Activated CD4-positive, alpha-beta T cell treated with anti-CD3 and anti-CD28 coated beads, Interleukin-2, amount 10 ng/mL, durations not matched to agents 7 days and 5 days (primary cell): ENCODE measurements at regions not wholly inside any gene's neighbourhood (a gene's known extent, or its start where the extent isn't known, plus 50 kb on each side); places are given as distances from the start of the nearest gene placed in this dataset.

Experiments used
- CTCF ChIA-PET: fragments of 350-600 bp; sonication (Branson Sonifier 250); formaldehyde crosslinking; loops from one replicate; lab custom pipeline; 2021; ENCODE audit warnings: antibody characterized with exemption; lab: Charles Lee
- POLR2A ChIA-PET: fragments of 350-600 bp; sonication (Branson Sonifier 250); formaldehyde crosslinking; loops from one replicate; lab custom pipeline; 2021; ENCODE audit warnings: antibody characterized with exemption; lab: Charles Lee
- DNase-seq: peaks from one replicate; pipeline ENCODE4 v3.0.0-alpha.2; 2020
- H3K27ac Mint-ChIP-seq: one replicate; pipeline ENCODE4 v1.8.0; 2021; ENCODE audit warnings: mild to moderate bottlenecking, moderate library complexity, mixed read lengths
- H3K27me3 Mint-ChIP-seq: one replicate; pipeline ENCODE4 v1.8.0; 2021; ENCODE audit warnings: mixed read lengths
- H3K36me3 Mint-ChIP-seq: one replicate; pipeline ENCODE4 v1.8.0; 2021; ENCODE audit warnings: low read depth, mixed read lengths
- H3K4me1 Mint-ChIP-seq: one replicate; pipeline ENCODE4 v1.8.0; 2021; ENCODE audit warnings: mixed read lengths
- H3K4me3 Mint-ChIP-seq: one replicate; pipeline ENCODE4 v1.8.0; 2021; ENCODE audit warnings: mild to moderate bottlenecking, moderate library complexity, mixed read lengths
- H3K9me3 Mint-ChIP-seq: one replicate; pipeline ENCODE4 v1.8.0; 2021; ENCODE audit warnings: mixed read lengths

DNA sequence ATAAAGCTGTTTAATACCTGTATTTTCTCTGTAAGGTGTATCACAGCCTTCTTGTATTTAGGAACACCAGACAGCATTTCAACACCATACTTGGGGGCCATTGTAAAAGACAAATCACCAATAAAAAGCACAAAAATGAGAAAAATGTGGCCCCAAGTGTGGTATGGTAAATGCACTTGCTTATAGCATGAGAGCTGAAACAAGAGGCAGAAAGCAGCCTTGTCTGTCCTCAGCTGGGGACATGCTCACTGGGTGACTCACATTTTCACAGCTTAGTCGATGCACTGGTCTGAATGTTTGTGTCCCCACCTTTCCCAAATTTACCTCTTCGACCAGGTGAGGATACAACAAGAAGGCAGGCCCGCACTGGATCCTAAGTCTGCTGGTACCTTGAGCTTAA lies 639.7 kb upstream of the AGA start:
- Mint-ChIP-seq H3K27me3 (no peaks in the 10 kb centered on the region), H3K27ac (no peak overlapping the region), H3K4me3 (no peak overlapping the region), H3K9me3 (no peaks in the 10 kb centered on the region), H3K4me1 (no peaks in the 10 kb centered on the region), H3K36me3 (no peaks in the 10 kb centered on the region)
- DNase-seq, result no peak
- ChIA-PET CTCF (no interaction called here), POLR2A (no interaction called here)

GRCh38 chr4:178082906-178083305 lies 640.7 kb upstream of the AGA start:
- Mint-ChIP-seq H3K4me1 (no peaks in the 10 kb centered on the region), H3K27ac (no peak overlapping the region), H3K27me3 (no peaks in the 10 kb centered on the region), H3K4me3 (no peak overlapping the region), H3K36me3 (no peaks in the 10 kb centered on the region), H3K9me3 (no peaks in the 10 kb centered on the region)
- no peak for DNase-seq
- ChIA-PET CTCF (no interaction called here), POLR2A (no interaction called here)

- Mint-ChIP-seq H3K36me3 (no peaks in the 10 kb centered on the region), H3K27me3 (no peaks in the 10 kb centered on the region), H3K27ac (no peak overlapping the region), H3K4me3 (no peak overlapping the region), H3K4me1 (no peaks in the 10 kb centered on the region), H3K9me3 (no peaks in the 10 kb centered on the region)
- DNase-seq, result no peak
- ChIA-PET CTCF (no interaction called here), POLR2A (no interaction called here)
Measured at GRCh38 chr4:178083968-178084367, 641.7 kb upstream of the AGA start.

DNA sequence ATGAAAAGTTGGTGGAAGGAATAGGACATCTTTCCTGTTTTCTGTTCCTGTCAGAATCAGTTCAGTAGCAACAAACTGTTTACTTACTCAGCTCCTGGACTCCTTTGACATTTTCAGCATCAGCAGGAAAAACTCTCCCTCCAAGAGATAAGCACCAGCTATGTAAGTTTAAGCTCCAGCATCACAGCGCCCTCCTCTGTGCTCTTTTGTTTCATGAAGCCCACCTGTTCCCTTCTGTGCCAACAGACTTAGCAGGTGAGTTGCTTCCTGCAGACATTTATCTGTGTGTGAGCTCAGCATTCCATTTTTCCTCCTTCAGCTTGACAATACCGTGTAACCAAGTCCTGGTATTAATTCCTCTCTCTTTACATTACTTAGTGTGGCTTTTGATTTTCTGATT lies 644.1 kb upstream of the AGA start:
- no peaks in the 10 kb centered on the region for H3K36me3 Mint-ChIP-seq
- no peaks in the 10 kb centered on the region for H3K4me1 Mint-ChIP-seq
- H3K4me3 Mint-ChIP-seq, result no peak overlapping the region
- H3K9me3 Mint-ChIP-seq, result no peaks in the 10 kb centered on the region
- no peaks in the 10 kb centered on the region for H3K27me3 Mint-ChIP-seq
- POLR2A ChIA-PET, result no interaction called here
- no peak for DNase-seq
- CTCF ChIA-PET, result no interaction called here
- H3K27ac Mint-ChIP-seq, result no peak overlapping the region

GRCh38 chr4:178090640-178091411 lies 648.6 kb upstream of the AGA start:
- H3K4me1 Mint-ChIP-seq, result no peaks in the 10 kb centered on the region
- H3K36me3 Mint-ChIP-seq, result no peaks in the 10 kb centered on the region
- no peaks in the 10 kb centered on the region for H3K27me3 Mint-ChIP-seq

DNA sequence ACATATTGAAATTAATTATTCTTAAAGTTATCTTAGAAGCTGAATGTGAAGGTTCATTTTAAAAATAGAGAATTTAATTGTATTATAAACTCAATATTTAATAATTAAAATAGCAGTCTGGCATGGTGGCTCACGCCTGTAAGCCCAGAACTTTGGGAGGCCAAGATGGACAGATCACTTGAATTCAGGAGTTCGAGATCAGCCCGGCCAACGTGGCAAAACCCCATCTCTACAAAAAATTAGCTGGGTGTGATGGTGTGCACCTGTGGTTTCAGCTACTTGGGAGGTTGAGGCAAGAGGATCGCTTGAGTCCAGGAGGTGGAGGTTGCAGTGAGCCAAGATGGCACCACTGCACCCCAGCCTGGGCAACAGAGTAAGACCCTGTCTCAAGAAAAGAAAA lies 659.9 kb upstream of the AGA start:
- Mint-ChIP-seq H3K27ac (no peak overlapping the region), H3K9me3 (no peaks in the 10 kb centered on the region), H3K4me3 (no peak overlapping the region), H3K36me3 (no peaks in the 10 kb centered on the region), H3K4me1 (no peaks in the 10 kb centered on the region), H3K27me3 (no peaks in the 10 kb centered on the region)
- DNase-seq, result no peak
- POLR2A ChIA-PET, result no interaction called here
- CTCF ChIA-PET, result interaction anchor here (0.6 kb wide), 1 partner anchor 362 kb away, joined by 4 read pairs; no protein-coding TSS in a partner anchor

More at GRCh38 chr4:178090640-178091411, 648.6 kb upstream of the AGA start:
- Mint-ChIP-seq H3K4me3 (no peak overlapping the region), H3K9me3 (no peaks in the 10 kb centered on the region), H3K27ac (no peak overlapping the region)
- ChIA-PET POLR2A (no interaction called here), CTCF (no interaction called here)
- DNase-seq, result no peak

DNA sequence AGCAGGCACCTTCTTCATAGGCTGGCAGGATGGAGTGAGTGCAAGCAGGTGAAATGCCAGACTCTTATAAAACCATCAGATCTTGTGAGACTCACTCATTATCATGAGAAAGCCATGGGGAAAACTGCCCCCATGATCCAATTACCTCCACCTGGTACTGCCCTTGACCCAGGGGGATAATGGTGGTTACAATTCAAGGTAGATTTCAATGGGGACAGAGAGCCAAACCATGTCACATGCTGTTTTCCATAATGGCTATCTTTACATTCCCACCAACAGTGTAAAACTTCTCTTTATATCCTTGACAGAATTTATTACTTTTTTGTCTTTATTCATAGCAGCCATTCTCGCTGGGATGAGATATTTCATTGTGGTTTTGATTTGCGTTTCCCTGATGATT lies 663.0 kb upstream of the AGA start:
- POLR2A ChIA-PET, result no interaction called here
- Mint-ChIP-seq H3K36me3 (no peaks in the 10 kb centered on the region), H3K27me3 (no peaks in the 10 kb centered on the region), H3K4me1 (no peaks in the 10 kb centered on the region), H3K4me3 (no peak overlapping the region), H3K27ac (no peak overlapping the region), H3K9me3 (no peaks in the 10 kb centered on the region)
- CTCF ChIA-PET, result no interaction called here
- DNase-seq, result no peak

- POLR2A ChIA-PET, result no interaction called here
- CTCF ChIA-PET, result interaction anchor here (0.6 kb wide), 1 partner anchor 260 kb away, joined by 3 read pairs; no protein-coding TSS in a partner anchor
- H3K27me3 Mint-ChIP-seq, result no peaks in the 10 kb centered on the region
- no peaks in the 10 kb centered on the region for H3K36me3 Mint-ChIP-seq
- H3K4me3 Mint-ChIP-seq, result no peak overlapping the region
- no peak for DNase-seq
- no peaks in the 10 kb centered on the region for H3K9me3 Mint-ChIP-seq
- no peak overlapping the region for H3K27ac Mint-ChIP-seq
- H3K4me1 Mint-ChIP-seq, result no peaks in the 10 kb centered on the region
Measured at GRCh38 chr4:178136736-178137345, 694.6 kb upstream of the AGA start.

DNA sequence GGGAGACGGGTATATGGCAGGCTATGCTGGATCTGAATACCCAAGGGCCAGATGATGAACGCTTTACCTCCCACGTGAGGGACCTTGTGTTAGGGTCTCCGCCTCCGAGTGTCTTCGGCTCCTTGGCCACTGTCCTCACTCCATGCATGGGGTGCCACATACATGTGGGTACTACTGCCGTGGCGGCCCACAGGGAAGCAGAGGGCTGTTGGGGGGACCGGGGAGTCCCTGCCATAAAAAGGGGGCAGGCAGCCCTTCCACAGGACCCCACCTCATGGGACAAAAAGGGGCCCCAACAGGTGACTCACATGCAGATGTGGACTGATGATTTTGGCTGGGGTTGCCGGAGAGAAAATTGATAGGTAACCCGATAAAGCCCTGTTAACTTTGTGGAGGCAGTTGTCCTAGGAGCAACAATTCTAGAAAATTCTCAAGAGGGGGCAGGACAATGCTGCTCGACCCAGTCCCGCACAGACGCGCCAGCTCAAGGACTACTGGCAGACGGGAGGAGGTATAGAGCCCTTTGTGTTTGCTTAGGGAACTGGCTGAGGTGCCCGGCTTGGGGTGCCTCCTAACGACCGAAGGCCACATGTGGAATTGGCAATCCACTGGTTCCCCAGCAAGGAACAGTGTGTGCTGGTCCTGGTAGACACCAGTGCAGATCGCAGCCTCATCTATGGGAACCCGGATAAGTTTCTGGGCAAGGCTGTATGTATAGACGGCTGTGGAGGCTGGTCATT lies 695.7 kb upstream of the AGA start:
- POLR2A ChIA-PET, result no interaction called here
- no peak overlapping the region for H3K4me3 Mint-ChIP-seq
- no peaks in the 10 kb centered on the region for H3K9me3 Mint-ChIP-seq
- no peaks in the 10 kb centered on the region for H3K36me3 Mint-ChIP-seq
- DNase-seq, result no peak
- H3K4me1 Mint-ChIP-seq, result no peaks in the 10 kb centered on the region
- H3K27me3 Mint-ChIP-seq, result no peaks in the 10 kb centered on the region
- CTCF ChIA-PET, result no interaction called here
- H3K27ac Mint-ChIP-seq, result no peak overlapping the region

- Mint-ChIP-seq H3K27ac (no peak overlapping the region), H3K27me3 (no peaks in the 10 kb centered on the region), H3K4me1 (no peaks in the 10 kb centered on the region), H3K9me3 (no peaks in the 10 kb centered on the region), H3K4me3 (no peak overlapping the region), H3K36me3 (no peaks in the 10 kb centered on the region)
- no peak for DNase-seq
- ChIA-PET POLR2A (no interaction called here), CTCF (no interaction called here)
Measured at GRCh38 chr4:178138491-178138890, 696.3 kb upstream of the AGA start.

DNA sequence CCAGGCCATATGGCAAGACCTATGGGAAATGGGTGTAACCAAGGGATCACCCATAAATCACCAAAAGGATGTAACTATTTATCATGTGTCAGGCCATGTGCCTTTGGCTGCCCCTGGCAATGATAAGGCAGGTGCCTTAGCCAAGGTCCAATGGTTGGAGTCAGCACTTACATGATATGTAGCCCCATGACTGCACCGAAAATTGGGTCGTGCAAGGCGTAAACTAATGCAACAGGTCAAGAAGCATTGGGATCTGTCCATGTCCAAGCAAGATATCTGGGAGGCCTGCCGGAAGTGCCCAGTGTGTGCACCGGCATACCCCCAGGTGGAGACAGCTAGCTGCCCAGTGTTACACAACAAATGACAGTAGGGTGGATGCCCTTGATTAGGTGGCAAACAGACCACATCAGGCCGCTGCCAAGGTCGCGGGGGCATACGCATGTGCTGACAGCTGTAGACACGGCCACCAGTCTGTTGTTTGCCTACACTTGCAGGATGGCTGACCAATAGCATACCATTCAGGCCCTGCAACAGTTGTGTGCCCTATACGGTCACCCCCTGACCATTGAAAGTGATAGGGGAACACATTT lies 698.2 kb upstream of the AGA start:
- Mint-ChIP-seq H3K4me3 (no peak overlapping the region), H3K27me3 (no peaks in the 10 kb centered on the region)
- CTCF ChIA-PET, result no interaction called here

DNA sequence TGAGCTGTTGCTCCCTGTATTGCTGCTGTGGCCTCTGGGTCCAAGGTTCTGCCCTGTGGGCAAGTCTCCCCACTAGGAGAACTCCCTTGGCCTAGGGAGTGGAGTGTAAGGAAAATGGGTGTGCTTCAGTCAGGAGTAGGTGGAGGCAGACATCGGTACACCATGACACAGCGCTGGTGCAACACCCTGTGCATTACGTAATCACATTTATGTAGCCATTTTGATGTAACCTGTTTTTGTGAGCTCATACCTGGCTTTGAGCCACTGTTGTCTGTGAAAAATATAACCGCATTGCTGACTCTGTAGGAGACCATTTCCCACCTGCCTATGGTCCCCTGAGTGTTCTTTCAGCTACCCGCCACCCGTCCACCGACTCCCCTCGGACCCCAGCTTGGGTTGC lies 700.5 kb upstream of the AGA start:
- Mint-ChIP-seq H3K9me3 (no peaks in the 10 kb centered on the region), H3K27ac (no peak overlapping the region), H3K36me3 (no peaks in the 10 kb centered on the region), H3K4me1 (no peaks in the 10 kb centered on the region), H3K27me3 (no peaks in the 10 kb centered on the region), H3K4me3 (no peak overlapping the region)
- POLR2A ChIA-PET, result no interaction called here
- CTCF ChIA-PET, result no interaction called here
- DNase-seq, result no peak

More for the DNA sequence above, 698.2 kb upstream of the AGA start:
- no peaks in the 10 kb centered on the region for H3K36me3 Mint-ChIP-seq
- no peaks in the 10 kb centered on the region for H3K4me1 Mint-ChIP-seq
- POLR2A ChIA-PET, result no interaction called here
- H3K27ac Mint-ChIP-seq, result no peak overlapping the region
- no peak for DNase-seq
- no peaks in the 10 kb centered on the region for H3K9me3 Mint-ChIP-seq

DNA sequence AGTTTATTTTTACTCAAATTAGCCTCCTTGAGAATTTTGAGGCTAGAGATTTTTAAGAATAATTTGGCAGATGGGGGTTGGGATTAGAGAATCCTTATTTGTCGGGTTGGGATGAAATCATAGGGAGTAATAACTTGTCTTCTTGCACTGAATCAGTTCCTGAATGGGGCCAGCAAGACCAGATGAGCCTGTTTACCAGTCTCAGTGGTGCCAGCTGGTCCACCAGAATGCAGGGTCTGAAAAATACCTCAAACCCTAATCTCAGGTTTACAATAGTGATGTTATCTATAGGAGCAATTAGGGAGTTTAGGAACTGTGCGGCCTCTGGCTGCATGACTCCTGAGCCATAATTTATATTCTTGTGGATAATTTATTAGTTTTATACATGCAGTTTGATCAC lies 705.9 kb upstream of the AGA start:
- ChIA-PET CTCF (no interaction called here), POLR2A (no interaction called here)
- H3K27me3 Mint-ChIP-seq, result no peaks in the 10 kb centered on the region
- H3K4me3 Mint-ChIP-seq, result no peak overlapping the region
- no peak for DNase-seq
- H3K36me3 Mint-ChIP-seq, result no peaks in the 10 kb centered on the region
- no peaks in the 10 kb centered on the region for H3K9me3 Mint-ChIP-seq
- no peaks in the 10 kb centered on the region for H3K4me1 Mint-ChIP-seq
- no peak overlapping the region for H3K27ac Mint-ChIP-seq
